DMS153 treated with DMSO at 0.1 percent for 48 hours (cell line): ENCODE measurements at regions not wholly inside any gene's neighbourhood (a gene's known extent, or its start where the extent isn't known, plus 50 kb on each side); places are given as distances from the start of the nearest gene placed in this dataset.
"Not testable (repeated sequence)": the region's sequence is repeated elsewhere in the genome, so short reads cannot be mapped to it uniquely, and the experiment has no call there.

Experiments used
- DNase-seq: peaks from one replicate; lab custom pipeline; 2025; ENCODE audit not compliant: unreplicated experiment; lab: John Stamatoyannopoulos, UW

DNA sequence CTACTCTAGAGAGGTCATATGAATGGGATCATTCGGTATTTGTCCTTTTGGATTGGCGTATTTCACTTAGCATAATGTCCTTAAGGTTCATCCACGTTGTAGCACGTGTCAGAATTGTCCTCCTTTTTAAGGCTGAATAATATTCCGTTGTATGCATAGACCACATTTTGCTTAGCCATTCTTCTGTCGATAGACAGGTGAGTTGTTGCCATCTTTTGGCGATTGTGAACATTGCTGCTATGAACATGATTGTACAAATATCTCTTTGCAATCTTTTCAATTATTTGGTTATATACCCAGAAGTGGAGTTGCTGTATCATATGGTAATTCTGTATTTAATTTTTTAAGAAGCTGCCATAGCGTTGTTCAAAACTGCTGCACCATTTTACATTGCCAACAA is 52.4 kb upstream of the GOLGA8J start:
- DNase-seq: no peak

DNA sequence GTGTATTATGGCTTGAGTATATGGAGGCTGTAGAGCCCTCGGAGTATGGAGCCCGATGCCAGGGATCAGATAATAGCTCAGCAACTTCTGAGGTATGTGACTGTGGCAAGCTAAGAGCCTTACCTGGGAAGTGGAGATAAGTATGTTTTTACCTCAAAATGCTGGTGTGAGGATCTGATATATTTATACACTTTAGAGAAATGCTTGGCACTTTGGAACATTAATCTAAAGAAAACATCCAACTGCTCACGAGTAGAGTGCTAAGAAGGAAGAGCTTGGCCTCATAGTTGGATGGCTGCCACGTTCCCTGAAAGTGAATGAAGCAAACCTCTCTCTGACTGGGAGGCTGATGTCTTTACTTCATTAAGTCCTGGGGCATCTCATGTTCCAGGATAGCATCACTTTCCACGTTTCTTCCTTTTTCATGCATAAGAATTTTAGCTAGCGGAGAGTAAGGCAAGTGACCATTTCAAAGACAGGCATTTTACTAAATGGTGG is 58.9 kb upstream of the GOLGA8J start:
- no peak for DNase-seq

DNA sequence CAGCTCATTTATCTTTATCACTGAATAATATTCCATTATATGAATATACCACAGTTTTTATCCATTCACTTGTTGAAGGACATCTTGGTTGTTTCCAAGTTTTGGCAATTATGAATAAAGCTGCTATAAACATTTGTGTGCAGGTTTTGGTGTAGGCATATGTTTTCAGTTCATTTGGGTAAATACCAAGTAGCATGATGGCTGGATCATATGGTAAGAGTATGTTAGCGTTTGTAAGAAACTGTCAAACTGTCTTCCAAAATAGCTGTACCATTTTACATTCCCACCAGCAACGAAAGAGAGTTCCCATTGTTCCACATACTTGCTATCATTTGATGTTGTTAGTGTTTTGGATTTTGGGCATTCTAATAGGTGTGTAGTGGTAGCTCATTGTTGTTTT is 72.0 kb upstream of the GOLGA8J start:
- no peak for DNase-seq

DNA sequence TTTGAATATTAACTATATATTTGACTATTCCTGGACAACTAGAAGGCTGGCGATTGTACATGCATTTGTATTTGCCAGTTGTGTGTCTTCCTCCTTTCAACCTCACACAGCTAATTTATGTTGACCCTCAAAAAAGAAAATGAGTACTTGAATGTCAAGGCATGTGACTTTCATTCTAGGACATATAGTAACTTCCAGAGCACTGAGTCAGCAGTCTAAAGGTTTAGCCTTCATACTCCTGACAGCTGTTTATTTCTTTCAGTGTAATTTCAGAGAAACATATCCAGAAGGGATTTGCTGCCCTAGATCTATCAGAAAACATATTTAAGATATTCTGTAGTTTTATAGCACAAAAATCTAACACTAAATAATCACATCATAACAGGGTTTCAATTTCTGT is 74.6 kb upstream of the GOLGA8J start:
- no peak for DNase-seq

DNA sequence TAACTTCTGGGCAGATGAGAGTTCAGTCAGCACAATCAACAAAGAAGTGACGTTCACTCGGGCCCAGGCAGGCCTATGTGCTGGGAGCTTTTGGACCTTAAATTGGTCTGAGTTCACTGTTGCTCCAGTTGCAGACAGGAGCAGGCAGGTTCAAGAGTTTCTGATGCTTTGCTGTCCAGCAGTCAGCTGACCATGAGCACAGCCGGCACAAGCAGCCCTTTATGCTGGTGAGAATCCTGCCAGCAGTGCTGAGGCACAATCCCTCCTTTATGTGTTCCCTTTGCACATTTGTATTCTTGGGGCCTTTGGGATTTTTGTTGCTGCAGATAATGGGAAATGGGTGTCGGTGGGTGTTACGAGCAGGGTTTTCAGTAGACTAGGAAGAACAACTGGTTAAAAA is 81.2 kb upstream of the GOLGA8J start:
- DNase-seq: no peak

DNA sequence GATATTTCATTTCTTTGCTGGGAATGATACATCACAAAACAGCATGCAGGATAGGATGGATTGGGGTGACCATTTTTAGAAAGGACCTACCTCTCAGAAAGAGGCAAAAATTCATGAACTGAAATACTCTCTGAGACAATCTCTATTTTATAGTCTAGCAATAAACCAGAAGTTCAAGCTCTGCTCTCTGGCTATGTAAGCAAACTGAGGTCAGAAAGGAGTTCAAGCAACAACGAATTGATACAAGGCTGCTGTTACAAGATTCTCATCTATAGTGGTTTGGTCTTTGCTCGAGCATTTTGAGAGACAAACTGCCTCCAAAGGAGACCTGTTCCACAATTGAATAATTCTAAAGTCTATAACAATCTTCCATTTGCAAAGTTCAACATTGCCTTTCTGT is 84.7 kb upstream of the GOLGA8J start:
- no peak for DNase-seq

DNA sequence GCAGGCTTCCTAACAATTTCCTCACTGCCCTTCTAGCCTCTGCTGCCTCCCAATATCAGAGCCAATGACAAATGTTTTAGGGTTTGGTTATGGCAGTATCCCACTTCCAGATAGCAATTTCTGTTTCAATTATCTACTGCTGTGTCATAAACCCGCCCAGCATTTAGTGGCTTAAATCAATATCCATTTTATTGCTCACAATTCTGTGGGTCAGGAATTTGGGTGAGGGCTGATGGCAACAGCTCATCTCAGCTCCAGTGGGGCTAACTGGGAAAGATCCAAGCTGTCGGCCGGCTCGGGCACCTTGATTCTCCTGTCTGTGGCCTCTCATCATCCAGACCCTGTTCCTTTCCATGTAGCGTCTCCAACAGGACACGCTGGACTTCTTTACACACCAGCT is 85.3 kb upstream of the GOLGA8J start:
- DNase-seq: no peak

DNA sequence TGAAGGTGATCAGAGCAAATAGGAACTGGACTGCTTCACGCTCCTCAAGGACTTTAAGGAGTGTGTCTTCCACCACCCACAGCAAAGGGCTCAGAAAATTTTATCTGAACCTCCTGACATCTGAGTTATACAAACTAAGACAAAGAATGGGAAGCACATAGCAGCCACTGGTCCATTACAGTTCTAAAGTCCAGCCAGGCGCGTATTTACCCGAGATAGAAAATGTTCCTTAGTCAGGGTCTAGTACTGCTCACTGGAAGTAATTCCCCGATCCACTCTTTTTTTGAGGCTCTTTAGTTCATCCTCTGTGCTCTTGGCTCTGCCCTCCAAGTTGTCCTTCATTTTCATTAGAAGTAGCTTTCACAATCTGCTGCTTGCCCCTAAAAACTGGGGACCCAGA is 88.5 kb upstream of the GOLGA8J start:
- DNase-seq: no peak

DNA sequence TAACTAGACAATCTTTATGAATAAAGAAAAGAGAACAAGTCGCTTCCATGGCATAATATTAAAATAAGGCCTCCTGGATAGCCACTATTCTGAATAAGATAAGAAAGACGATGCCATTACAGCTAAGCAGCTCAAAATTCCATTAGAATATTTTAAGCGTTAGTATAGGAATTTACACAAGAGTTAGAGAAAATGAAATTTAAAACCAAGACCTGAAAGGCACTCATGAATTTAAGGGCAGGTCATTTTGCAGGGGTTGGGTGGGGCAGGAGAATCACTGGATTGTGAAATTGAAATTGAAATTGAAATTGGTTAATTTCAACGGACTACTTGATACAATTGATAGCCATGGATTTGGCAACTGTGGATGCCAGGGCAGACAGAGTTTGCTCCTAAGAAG is 91.8 kb upstream of the GOLGA8J start:
- DNase-seq: no peak

DNA sequence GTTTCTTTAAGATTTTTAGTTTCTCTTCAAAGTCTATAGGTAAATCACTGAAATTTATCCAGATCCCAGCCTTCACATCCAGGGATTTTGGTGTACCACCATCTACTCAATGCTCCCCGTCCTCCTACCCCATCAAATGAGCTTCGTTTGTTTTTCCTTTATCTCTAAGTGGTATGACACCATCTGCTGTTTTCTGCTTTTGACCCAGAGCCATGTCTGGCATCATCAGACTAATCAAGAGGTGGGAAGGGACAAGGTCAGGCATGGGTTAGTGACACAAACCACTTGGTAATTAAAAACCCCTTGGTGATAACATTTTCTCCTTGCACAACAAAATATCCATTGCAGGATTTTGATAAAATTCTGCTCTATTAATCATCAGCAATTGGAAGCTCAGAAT is 92.7 kb upstream of the GOLGA8J start:
- no peak for DNase-seq

DNA sequence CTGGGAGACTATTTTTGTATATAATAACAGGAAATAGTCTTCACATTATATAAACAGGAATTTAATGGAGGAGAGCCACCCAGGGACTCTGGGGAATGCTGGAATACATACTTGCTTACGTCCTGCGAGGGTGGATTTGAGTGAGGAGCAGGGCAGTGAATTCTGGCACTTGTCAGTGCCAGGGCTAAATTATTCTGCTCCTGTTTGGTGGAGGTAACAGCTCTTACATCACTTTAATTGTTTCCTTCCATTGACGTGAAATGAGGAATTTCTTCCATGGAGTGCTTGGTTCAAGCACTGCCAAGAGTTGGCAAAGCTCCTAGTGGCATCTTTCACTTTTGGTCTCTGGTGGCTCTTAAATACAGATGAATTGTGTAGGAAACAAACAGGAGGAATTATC is 94.1 kb upstream of the GOLGA8J start:
- DNase-seq: no peak

DNA sequence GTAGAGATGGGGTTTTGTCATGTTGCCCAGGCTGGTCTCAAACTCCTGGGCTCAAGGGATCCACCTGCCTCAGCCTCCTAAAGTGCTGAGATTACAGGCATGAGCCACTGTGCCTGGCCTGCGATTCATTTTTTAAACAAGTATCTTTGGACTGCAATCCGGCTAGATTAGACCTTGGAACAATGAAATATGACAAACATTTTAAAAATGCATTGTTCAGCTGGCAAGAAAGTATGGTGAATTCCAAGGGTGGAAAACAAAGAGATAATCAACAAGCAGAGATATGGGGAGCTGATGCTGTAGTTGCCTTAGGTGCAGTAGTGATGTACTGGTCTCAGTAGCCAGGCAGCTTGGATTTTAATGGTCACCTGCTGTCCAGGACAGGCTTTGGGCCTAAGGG is 95.8 kb upstream of the GOLGA8J start:
- no peak for DNase-seq

DNA sequence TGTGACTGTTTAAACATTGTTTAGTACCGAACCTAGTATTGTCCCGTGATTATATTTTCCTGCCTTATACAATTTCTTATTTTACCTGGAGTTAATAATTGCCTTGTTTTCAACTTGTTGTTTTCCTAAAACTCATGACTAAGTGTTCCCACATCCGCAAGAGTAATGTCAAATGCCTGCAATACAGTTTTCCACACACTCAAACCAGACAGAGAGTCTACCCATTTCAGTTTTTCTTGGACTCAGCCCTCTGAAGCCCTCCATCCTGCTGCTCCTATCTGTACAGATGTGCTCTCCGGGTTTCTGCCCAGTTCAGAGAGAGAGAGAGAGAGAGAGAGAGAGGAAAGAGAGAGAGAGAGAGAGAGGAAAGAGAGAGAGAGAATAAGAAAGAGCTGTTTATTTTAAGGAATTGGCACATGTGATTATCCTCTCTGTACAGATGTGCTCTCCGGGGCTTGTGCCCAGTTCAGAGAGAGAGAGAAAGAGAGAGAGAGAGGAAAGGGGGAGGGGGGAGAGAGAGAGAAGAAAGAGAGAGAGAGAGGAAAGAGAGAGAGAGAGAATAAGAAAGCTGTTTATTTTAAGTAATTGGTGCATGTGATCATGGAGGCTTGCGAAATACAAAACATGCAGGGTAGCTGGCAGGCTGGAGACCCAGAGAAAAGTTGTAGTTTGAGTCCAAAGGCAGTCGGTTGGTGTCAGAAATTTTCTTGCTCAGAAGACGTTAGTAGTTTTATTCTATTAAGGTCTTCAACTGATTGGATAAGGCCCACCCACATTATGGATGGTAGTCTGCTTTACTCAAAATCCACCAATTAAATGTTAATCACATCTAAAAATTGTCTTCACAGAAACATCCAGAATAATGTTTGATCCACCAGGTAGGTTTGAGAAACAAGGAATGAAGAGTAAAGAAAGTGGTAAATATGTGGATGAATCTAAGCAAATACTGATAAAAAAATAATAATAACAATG is 104.1 kb upstream of the GOLGA8J start:
- DNase-seq: no peak

DNA sequence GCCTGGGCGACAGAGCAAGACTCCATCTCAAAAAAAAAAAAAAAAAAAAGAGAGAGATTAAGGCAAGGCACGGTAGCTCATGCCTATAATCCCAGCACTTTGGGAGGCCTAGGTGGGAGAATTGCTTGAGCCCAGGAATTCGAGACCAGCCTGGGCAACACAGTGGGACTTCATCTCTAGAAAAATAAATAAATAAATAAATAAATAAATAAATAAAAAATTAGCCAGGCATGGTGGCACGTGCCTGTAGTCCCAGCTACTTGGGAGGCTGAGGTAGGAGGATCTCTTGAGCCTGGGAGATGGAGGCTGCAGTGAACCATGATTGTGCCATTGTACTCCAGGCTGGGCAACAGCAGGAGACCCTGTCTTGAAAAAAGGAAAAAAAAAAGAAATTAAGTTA is 108.7 kb upstream of the GOLGA8J start:
- DNase-seq: not testable (repeated sequence)

DNA sequence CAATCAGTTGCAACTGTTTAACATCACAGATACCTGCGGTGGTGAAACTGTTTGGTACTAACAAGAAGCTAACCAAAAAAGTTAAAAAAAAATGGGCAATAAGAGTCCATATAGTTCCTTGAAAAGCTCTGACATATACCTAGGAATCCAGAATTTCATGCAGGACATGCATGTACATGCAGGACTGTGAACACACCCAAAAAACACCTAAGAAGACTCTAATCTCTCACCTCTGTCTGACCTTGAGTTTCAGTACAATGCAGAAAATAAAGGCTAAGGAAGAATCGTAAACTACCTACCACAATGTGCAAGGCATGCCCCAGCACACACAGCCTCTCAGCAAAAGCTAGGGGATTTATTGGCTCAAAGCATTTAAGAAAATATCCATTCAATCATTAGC is 110.7 kb upstream of the GOLGA8J start:
- no peak for DNase-seq

DNA sequence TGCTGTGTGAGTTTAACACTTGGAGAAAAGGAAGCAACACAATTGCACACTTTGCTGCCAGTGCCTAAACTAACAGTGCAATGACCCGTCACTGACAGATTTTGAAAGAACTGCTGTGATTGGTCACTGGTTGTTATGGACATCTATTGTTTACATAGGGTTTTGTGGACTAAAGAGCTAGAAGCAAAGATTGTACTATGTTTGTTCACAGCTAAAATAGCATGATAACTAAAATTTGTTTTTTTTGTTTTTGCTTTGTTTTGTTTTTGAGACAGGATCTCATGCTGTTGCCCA is 112.4 kb upstream of the GOLGA8J start:
- no peak for DNase-seq

DNA sequence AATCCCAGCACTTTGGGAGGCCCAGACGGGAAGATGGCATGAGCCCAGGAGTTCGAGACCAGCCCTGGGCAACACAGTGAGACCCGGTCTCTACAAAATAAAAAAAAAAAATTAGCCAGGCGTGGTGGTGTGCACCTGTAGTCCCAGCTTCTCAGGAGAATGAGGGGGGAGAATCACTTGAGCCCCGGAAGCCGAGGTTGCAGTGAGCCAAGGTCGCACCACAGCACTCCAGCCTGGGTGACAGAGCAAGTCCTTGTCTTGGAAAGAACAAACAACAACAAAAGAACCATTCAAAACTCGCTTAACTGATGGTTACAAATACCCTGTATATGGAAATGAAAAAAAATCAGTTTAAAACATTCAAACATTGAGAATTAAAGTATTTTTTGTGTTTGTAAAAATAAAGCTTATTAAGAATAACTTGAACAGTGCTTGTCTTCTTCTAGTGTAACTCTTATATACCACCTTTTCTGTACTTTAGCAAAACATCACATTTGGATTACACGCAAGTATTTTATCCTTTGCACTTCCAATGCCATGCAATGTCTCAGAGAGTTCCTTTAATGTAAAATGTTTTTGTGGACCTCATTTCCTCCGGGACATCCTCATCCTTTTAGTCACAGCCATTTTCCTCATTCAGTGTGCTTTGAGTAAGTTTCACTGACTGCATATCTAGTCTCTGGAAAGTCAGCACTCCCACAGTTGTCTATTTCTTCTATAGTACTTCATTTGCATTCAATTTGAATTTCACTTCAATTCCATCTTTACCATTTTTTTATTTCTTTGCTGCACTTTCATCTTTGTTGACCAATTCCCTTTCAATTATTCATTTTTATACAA is 113.0 kb upstream of the GOLGA8J start:
- no peak for DNase-seq

DNA sequence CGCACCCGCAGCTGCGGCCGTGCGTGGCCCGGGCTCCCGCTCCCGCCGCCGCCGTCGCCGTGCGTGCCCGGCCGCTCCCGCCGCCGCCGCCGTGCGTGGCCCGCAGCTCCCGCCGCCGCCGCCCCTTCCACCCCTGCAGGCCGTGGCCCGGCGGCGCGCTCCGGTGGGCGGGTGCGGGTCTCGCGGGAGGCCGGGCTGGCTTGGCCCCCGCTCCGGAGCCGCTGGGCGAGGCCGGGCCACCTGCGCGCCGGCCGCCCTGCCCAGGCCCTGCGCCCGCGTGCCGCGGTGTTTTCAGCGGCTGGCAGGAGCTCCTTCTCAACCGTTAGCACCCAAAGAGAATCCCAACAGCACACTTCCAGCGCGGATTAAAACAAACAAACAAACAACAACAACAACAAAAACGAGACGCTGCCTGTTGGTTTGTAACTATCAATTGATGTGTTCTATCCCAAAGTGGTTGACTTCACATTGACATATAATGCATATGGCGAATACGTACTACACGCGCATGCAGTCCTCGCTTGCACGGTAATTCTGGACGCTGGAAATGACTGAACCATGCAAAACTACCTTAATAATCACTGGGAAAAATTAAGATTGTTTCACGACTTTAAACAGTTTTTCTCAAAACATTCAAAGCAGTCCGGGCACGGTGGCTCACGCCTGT is 113.7 kb upstream of the GOLGA8J start:
- DNase-seq: no peak

DNA sequence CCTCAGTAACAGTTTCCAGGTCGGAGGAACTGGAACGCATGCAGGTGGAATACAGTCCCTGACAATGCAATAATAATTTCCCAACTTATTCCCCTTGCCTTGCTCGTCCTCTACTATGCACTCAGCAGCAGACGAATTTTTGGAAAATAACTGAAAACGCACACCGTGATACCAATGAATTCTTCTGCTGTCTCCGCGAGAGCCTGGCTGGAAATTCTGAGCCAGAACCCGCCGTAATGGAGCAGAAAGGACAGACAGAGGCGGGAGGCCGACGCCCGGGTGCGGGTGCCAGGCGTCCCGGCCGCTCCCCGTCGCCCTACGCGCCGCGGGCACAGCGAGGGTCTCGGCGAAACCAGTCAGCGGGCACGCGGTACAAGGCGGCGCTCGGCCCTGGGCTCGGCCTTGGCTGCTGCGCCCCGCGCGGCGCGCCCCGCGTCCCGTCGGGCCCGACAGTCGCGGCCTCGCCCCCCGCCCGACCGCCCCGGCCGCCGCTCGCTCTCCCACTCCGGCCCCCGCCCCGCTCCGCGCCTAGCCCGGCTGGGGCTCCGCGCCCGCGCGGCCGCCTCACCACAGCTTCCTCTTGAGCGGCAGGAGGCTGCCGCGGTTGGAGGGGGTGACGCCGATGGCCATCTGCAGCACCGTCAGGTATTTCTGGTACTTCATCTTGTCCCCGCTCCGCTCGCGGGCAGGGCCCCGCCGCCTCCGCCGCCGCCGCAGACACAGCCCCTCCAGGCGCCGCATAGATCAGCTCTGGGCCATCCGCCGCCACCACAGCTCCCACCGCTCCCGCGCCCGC is 114.5 kb upstream of the GOLGA8J start:
- no peak for DNase-seq

DNA sequence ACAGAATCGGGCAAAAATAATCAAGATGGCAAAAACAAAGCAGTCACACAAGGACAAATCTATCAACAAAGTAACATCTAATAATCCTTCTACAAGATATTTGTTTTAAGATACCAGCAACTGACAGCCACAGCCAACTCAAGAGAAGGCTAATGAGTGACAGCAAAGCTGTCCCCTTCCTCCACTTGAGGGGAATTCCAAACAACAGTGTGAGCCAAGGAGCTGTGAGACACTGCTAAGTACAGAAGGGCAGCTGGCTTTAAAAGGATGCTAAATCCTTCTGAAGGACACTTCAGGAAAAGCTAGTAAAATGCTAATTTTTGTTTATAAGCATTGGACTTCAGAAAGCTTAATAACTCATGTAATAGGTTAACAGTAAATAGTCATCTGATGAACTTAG is 120.3 kb upstream of the GOLGA8J start:
- no peak for DNase-seq
